Hepatocyte (in vitro differentiated cells): ENCODE measurements at regions not wholly inside any gene's neighbourhood (a gene's known extent, or its start where the extent isn't known, plus 50 kb on each side); places are given as distances from the start of the nearest gene placed in this dataset.

Experiments
- DNase-seq: peaks from one replicate; pipeline ENCODE4 v3.0.0-alpha.2; 2016; ENCODE audit warnings: low spot score
- H2AFZ ChIP-seq: fragments of 200-600 bp; sonication (generic); 2 replicates; pipeline ENCODE4 v1.6.0; 2016; ENCODE audit warnings: antibody characterized with exemption, mild to moderate bottlenecking
- H3K27ac ChIP-seq: fragments of 200-600 bp; sonication (generic); 2 replicates; pipeline ENCODE4 v1.5.1; 2016; ENCODE audit warnings: mild to moderate bottlenecking
- H3K27me3 ChIP-seq: fragments of 200-600 bp; sonication (generic); 2 replicates; pipeline ENCODE4 v1.6.1; 2016
- H3K36me3 ChIP-seq: fragments of 200-600 bp; sonication (generic); replicated peaks from 2 replicates; pipeline ENCODE4 v1.5.1; 2016; ENCODE audit warnings: low read depth; ENCODE audit not compliant: insufficient read depth
- H3K4me1 ChIP-seq: fragments of 200-600 bp; sonication (generic); 2 replicates; pipeline ENCODE4 v1.5.1; 2016; ENCODE audit warnings: mild to moderate bottlenecking, moderate library complexity; ENCODE audit not compliant: insufficient read depth
- H3K4me2 ChIP-seq: fragments of 200-600 bp; sonication (generic); 2 replicates; pipeline ENCODE4 v1.6.0; 2016
- H3K4me3 ChIP-seq: fragments of 200-600 bp; sonication (generic); 2 replicates; pipeline ENCODE4 v1.5.1; 2016; ENCODE audit warnings: mild to moderate bottlenecking
- H3K79me2 ChIP-seq: fragments of 200-600 bp; sonication (generic); 2 replicates; pipeline ENCODE4 v1.6.0; 2017; ENCODE audit warnings: mild to moderate bottlenecking
- H3K9me2 ChIP-seq: fragments of 200-600 bp; sonication (generic); replicated peaks from 2 replicates; pipeline ENCODE4 v1.6.0; 2017; ENCODE audit warnings: mild to moderate bottlenecking; ENCODE audit not compliant: insufficient read depth
- H3K9me3 ChIP-seq: fragments of 200-600 bp; sonication (generic); 2 replicates; pipeline ENCODE4 v1.5.1; 2016; ENCODE audit warnings: low read depth, mild to moderate bottlenecking
- H4K20me1 ChIP-seq: fragments of 200-600 bp; sonication (generic); 2 replicates; pipeline ENCODE4 v1.6.0; 2016; ENCODE audit warnings: mild to moderate bottlenecking; ENCODE audit not compliant: insufficient read depth, poor library complexity, severe bottlenecking
- EZH2 ChIP-seq: fragments of 200-600 bp; sonication (generic); IDR thresholded peaks from 2 replicates; pipeline ENCODE4 v1.6.1; 2016; ENCODE audit warnings: antibody characterized with exemption, mild to moderate bottlenecking, borderline replicate concordance
- EZH2phosphoT487 ChIP-seq: fragments of 200-600 bp; sonication (generic); IDR thresholded peaks from one replicate; pipeline ENCODE4 v1.6.1; 2018; ENCODE audit warnings: antibody characterized with exemption, mild to moderate bottlenecking, low read depth, moderate library complexity; ENCODE audit not compliant: unreplicated experiment, severe bottlenecking
- WGBS: methylation state at CpG from one replicate; pipeline ENCODE4 v1.1.6; 2016; ENCODE audit warnings: low lambda C conversion rate; ENCODE audit errors: missing lambda C conversion rate; 5-methylcytosine and 5-hydroxymethylcytosine counted together
- TF ChIP-seq, protein P1 (sequence below): fragments of 200-600 bp; sonication (generic); IDR thresholded peaks from 2 replicates; pipeline ENCODE4 v1.5.1; 2016; ENCODE audit warnings: antibody characterized with exemption, mild to moderate bottlenecking; ENCODE audit not compliant: poor library complexity

DNA sequence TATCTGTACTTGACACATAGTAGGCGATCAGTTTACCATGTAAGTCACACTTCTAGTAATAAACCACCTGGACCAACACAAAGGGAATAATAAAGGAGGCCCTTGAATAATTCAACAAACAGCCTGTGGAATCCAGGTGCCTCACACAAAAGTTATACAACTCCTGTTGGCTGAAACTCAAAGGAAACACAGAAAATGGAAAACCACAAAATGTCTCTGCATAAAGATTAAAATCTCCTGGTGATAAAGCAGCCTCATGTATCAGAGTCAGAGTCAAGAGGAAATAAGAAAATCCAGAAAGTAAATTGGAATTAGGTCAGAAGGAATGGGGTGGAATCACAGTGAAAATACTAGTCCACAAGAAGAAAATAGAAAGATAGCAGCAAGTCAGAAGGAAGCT is 592.5 kb downstream of the NPHP4 start:
- Histone ChIP-seq H3K36me3 (no peaks in the 10 kb centered on the region), H3K79me2 (no peaks in the 10 kb centered on the region), H3K9me3 (no peaks in the 10 kb centered on the region), H3K27ac (no peak overlapping the region), H3K9me2 (no peaks in the 10 kb centered on the region), H3K4me1 (no peaks in the 10 kb centered on the region), H2AFZ (no peak overlapping the region), H3K4me2 (no peak overlapping the region), H4K20me1 (no peaks in the 10 kb centered on the region), H3K4me3 (no peak overlapping the region), H3K27me3 (no peaks in the 10 kb centered on the region)
- no peak for DNase-seq
- TF ChIP-seq EZH2phosphoT487 (no peak), EZH2 (no peak)
- TF ChIP-seq, protein P1, sequence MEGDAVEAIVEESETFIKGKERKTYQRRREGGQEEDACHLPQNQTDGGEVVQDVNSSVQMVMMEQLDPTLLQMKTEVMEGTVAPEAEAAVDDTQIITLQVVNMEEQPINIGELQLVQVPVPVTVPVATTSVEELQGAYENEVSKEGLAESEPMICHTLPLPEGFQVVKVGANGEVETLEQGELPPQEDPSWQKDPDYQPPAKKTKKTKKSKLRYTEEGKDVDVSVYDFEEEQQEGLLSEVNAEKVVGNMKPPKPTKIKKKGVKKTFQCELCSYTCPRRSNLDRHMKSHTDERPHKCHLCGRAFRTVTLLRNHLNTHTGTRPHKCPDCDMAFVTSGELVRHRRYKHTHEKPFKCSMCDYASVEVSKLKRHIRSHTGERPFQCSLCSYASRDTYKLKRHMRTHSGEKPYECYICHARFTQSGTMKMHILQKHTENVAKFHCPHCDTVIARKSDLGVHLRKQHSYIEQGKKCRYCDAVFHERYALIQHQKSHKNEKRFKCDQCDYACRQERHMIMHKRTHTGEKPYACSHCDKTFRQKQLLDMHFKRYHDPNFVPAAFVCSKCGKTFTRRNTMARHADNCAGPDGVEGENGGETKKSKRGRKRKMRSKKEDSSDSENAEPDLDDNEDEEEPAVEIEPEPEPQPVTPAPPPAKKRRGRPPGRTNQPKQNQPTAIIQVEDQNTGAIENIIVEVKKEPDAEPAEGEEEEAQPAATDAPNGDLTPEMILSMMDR: no peak
- WGBS: 77% methylated on average over 1 of the region's 1 CpG

DNA sequence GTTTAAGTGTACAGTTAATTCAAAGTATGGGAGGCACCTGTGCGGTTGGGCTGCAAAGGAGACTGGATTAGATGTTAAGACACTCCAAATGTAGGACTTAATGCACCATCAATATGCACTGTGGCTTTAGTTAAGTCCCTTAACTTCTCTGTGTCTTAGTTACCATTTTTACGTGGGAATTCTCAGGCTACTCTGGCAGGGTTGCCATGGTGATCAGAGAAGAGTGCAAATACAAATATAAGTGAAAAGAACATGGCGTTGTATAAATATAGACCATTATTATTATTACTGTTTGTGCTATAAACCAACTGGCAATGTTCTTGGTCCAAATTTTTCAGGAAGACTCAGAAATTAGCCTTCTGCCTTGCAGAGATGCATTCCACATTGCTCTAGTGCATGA is 595.6 kb downstream of the NPHP4 start:
- Histone ChIP-seq H3K36me3 (no peaks in the 10 kb centered on the region), H3K4me2 (no peak overlapping the region), H3K9me3 (no peaks in the 10 kb centered on the region), H3K27me3 (no peaks in the 10 kb centered on the region), H3K4me3 (no peak overlapping the region), H2AFZ (no peak overlapping the region), H4K20me1 (no peaks in the 10 kb centered on the region), H3K27ac (no peak overlapping the region), H3K4me1 (no peaks in the 10 kb centered on the region), H3K79me2 (no peaks in the 10 kb centered on the region), H3K9me2 (no peaks in the 10 kb centered on the region)
- 87% methylated on average over 3 of the region's 3 CpGs for WGBS
- no peak for DNase-seq
- TF ChIP-seq, protein P1: no peak
- no peak for TF ChIP-seq EZH2
- TF ChIP-seq EZH2phosphoT487: no peak

DNA sequence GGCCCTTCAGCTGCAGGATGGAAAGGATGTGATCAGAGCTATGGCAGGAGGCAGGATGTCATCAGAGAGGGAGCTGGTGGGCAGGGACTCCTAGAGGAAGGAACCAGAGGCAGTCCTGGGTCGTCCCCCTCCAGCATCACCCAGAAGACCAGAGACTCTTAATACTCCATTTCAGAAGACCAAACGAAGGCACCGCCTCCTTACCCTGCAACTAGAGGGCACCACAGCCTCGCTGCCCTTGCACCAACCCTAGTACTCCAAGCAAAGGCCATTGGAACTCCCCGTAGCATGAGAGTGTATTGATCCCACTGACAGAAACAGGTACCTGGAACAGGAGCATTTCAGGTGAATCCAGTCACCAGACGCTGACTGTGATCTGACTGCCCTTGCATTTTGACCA is 598.1 kb downstream of the NPHP4 start:
- no peaks in the 10 kb centered on the region for H4K20me1 ChIP-seq
- H3K27me3 ChIP-seq: no peaks in the 10 kb centered on the region
- H2AFZ ChIP-seq: no peak overlapping the region
- no peaks in the 10 kb centered on the region for H3K9me2 ChIP-seq
- DNase-seq: no peak
- TF ChIP-seq EZH2: no peak
- no peaks in the 10 kb centered on the region for H3K79me2 ChIP-seq
- H3K4me3 ChIP-seq: no peak overlapping the region
- no peaks in the 10 kb centered on the region for H3K9me3 ChIP-seq
- no peak overlapping the region for H3K27ac ChIP-seq
- WGBS: 66% methylated on average over 6 of the region's 6 CpGs
- H3K4me2 ChIP-seq: no peak overlapping the region
- no peaks in the 10 kb centered on the region for H3K36me3 ChIP-seq
- H3K4me1 ChIP-seq: no peaks in the 10 kb centered on the region

DNA sequence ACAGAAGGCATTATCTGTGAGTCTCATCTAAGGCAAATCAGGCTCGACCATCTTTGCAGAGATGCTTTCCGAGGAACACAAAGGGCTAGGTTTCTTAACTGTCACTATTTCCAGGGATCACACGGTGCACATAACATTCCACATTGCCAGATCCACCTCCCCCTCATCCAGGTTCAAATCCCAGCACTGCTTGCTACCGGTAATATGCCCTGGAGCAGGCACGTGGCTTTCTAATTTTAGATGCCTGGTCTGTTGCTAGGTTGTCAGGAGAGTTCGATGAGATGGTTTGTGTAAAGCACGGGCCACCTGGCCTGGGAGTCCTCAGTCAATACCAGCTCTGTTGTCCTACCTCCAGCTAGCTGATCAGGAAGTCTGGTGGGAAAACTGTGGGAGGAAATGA is 598.6 kb downstream of the NPHP4 start:
- Histone ChIP-seq H3K79me2 (no peaks in the 10 kb centered on the region), H3K4me2 (no peak overlapping the region), H3K27me3 (peaks cover 5% of the 10 kb centered on the region), H3K9me3 (no peaks in the 10 kb centered on the region), H3K4me3 (no peak overlapping the region), H3K27ac (no peak overlapping the region), H4K20me1 (no peaks in the 10 kb centered on the region), H3K36me3 (no peaks in the 10 kb centered on the region), H3K4me1 (no peaks in the 10 kb centered on the region), H2AFZ (no peak overlapping the region), H3K9me2 (no peaks in the 10 kb centered on the region)
- WGBS: 64% methylated on average over 7 of the region's 7 CpGs
- TF ChIP-seq, protein P1: no peak
- TF ChIP-seq EZH2phosphoT487: no peak
- TF ChIP-seq EZH2: no peak
- DNase-seq: no peak
